ENCODE measurements at regions not wholly inside any gene's neighbourhood (a gene's known extent, or its start where the extent isn't known, plus 50 kb on each side); places are given as distances from the start of the nearest gene placed in this dataset.

GRCh38 chr16:47026947-47027346, 53.5 kb upstream of the DNAJA2 start:
- Histone ChIP-seq H3K18ac (ENCODE audit: low read depth in 1 of 2, low read length in 2 of 2) (no peak overlapping the region), H3K36me3 (ENCODE audit: control insufficient read depth in 1 of 2, insufficient read depth in 2 of 2, low read depth in 1 of 2, low read length in 2 of 2) (no peaks in the 10 kb centered on the region), H3K27ac (ENCODE audit: low read length, poor library complexity, severe bottlenecking) (no peak overlapping the region), H3K4me2 (ENCODE audit: low read length, poor library complexity, severe bottlenecking) (no peak overlapping the region), H3K79me1 (replicated peaks; ENCODE audit: low read length, poor library complexity, severe bottlenecking) (no peaks in the 10 kb centered on the region), H2BK5ac (ENCODE audit: low read depth, low read length, poor library complexity, severe bottlenecking) (no peak overlapping the region), H2BK15ac (ENCODE audit: low read depth, poor library complexity, severe bottlenecking) (no peak overlapping the region), H2AK5ac (ENCODE audit: low read length, severe bottlenecking) (no peak overlapping the region), H4K8ac (ENCODE audit: low read length) (no peak overlapping the region), H3K9ac (ENCODE audit: low read length) (no peak overlapping the region), H3K9me3 (ENCODE audit: control insufficient read depth, low read length) (no peaks in the 10 kb centered on the region), H3K4me1 (ENCODE audit: control insufficient read depth, insufficient read depth, low read depth, low read length) (no peaks in the 10 kb centered on the region), H3K14ac (ENCODE audit: low read length in 2 of 2) (no peak overlapping the region), H4K91ac (ENCODE audit: low read length) (no peak overlapping the region), H2AFZ (ENCODE audit: low read depth, low read length) (no peak overlapping the region), H3K27me3 (ENCODE audit: control insufficient read depth in 1 of 2, insufficient read depth in 1 of 2, low read length in 2 of 2) (peaks cover 0 to 2% of the 10 kb centered on the region in 2 experiments), H3K23ac (ENCODE audit: low read length in 2 of 2) (no peak overlapping the region), H3K4me3 (ENCODE audit: insufficient read depth in 1 of 2, low read depth in 1 of 2, low read length in 2 of 2) (no peak overlapping the region), H3K4ac (ENCODE audit: low read depth in 1 of 2, low read length in 2 of 2) (no peak overlapping the region), H2BK12ac (ENCODE audit: low read length in 2 of 2) (no peak overlapping the region), H2BK120ac (ENCODE audit: low read depth, low read length) (no peak overlapping the region)
- no peak for DNase-seq
- 89% methylated on average over 3 of the region's 3 CpGs for WGBS

- H2AFZ ChIP-seq (ENCODE audit: low read depth, low read length): no peak overlapping the region
- no peak overlapping the region for H3K27ac ChIP-seq (ENCODE audit: low read length, poor library complexity, severe bottlenecking)
- no peak overlapping the region for H3K4me2 ChIP-seq (ENCODE audit: low read length, poor library complexity, severe bottlenecking)
- no peak overlapping the region for H3K9ac ChIP-seq (ENCODE audit: low read length)
- H2AK5ac ChIP-seq (ENCODE audit: low read length, severe bottlenecking): no peak overlapping the region
- no peaks in the 10 kb centered on the region for H3K79me1 ChIP-seq (replicated peaks; ENCODE audit: low read length, poor library complexity, severe bottlenecking)
- no peaks in the 10 kb centered on the region for H3K36me3 ChIP-seq (ENCODE audit: control insufficient read depth in 1 of 2, insufficient read depth in 2 of 2, low read depth in 1 of 2, low read length in 2 of 2)
- 82% methylated on average over 7 of the region's 7 CpGs for WGBS
- H3K23ac ChIP-seq (ENCODE audit: low read length in 2 of 2): no peak overlapping the region
- peaks cover 0 to 2% of the 10 kb centered on the region in 2 experiments for H3K27me3 ChIP-seq (ENCODE audit: control insufficient read depth in 1 of 2, insufficient read depth in 1 of 2, low read length in 2 of 2)
- no peak overlapping the region for H4K8ac ChIP-seq (ENCODE audit: low read length)
- no peak overlapping the region for H3K14ac ChIP-seq (ENCODE audit: low read length in 2 of 2)
- H3K18ac ChIP-seq (ENCODE audit: low read depth in 1 of 2, low read length in 2 of 2): no peak overlapping the region
- no peak overlapping the region for H2BK12ac ChIP-seq (ENCODE audit: low read length in 2 of 2)
- H2BK5ac ChIP-seq (ENCODE audit: low read depth, low read length, poor library complexity, severe bottlenecking): no peak overlapping the region
- no peak overlapping the region for H2BK15ac ChIP-seq (ENCODE audit: low read depth, poor library complexity, severe bottlenecking)
- no peak for DNase-seq
- H3K9me3 ChIP-seq (ENCODE audit: control insufficient read depth, low read length): no peaks in the 10 kb centered on the region
- H2BK120ac ChIP-seq (ENCODE audit: low read depth, low read length): no peak overlapping the region
- no peak overlapping the region for H4K91ac ChIP-seq (ENCODE audit: low read length)
- H3K4ac ChIP-seq (ENCODE audit: low read depth in 1 of 2, low read length in 2 of 2): no peak overlapping the region
- no peak overlapping the region for H3K4me3 ChIP-seq (ENCODE audit: insufficient read depth in 1 of 2, low read depth in 1 of 2, low read length in 2 of 2)
- H3K4me1 ChIP-seq (ENCODE audit: control insufficient read depth, insufficient read depth, low read depth, low read length): no peaks in the 10 kb centered on the region
Observed at GRCh38 chr16:47026492-47026891, 53.0 kb upstream of the DNAJA2 start.

GRCh38 chr16:47025641-47026040, 52.2 kb upstream of the DNAJA2 start:
- Histone ChIP-seq H3K18ac (ENCODE audit: low read depth in 1 of 2, low read length in 2 of 2) (no peak overlapping the region), H2AK5ac (ENCODE audit: low read length, severe bottlenecking) (no peak overlapping the region), H2BK12ac (ENCODE audit: low read length in 2 of 2) (no peak overlapping the region), H4K8ac (ENCODE audit: low read length) (no peak overlapping the region), H3K36me3 (ENCODE audit: control insufficient read depth in 1 of 2, insufficient read depth in 2 of 2, low read depth in 1 of 2, low read length in 2 of 2) (no peaks in the 10 kb centered on the region), H3K79me1 (replicated peaks; ENCODE audit: low read length, poor library complexity, severe bottlenecking) (no peaks in the 10 kb centered on the region), H3K9me3 (ENCODE audit: control insufficient read depth, low read length) (no peaks in the 10 kb centered on the region), H2BK15ac (ENCODE audit: low read depth, poor library complexity, severe bottlenecking) (no peak overlapping the region), H3K4ac (ENCODE audit: low read depth in 1 of 2, low read length in 2 of 2) (no peak overlapping the region), H4K91ac (ENCODE audit: low read length) (no peak overlapping the region), H3K9ac (ENCODE audit: low read length) (no peak overlapping the region), H3K23ac (ENCODE audit: low read length in 2 of 2) (no peak overlapping the region), H3K4me1 (ENCODE audit: control insufficient read depth, insufficient read depth, low read depth, low read length) (no peaks in the 10 kb centered on the region), H2BK120ac (ENCODE audit: low read depth, low read length) (no peak overlapping the region), H3K4me2 (ENCODE audit: low read length, poor library complexity, severe bottlenecking) (no peak overlapping the region), H3K27me3 (ENCODE audit: control insufficient read depth in 1 of 2, insufficient read depth in 1 of 2, low read length in 2 of 2) (peaks cover 0 to 2% of the 10 kb centered on the region in 2 experiments), H2AFZ (ENCODE audit: low read depth, low read length) (no peak overlapping the region), H3K4me3 (ENCODE audit: insufficient read depth in 1 of 2, low read depth in 1 of 2, low read length in 2 of 2) (no peak overlapping the region), H3K14ac (ENCODE audit: low read length in 2 of 2) (peak overlapping the region in 1 of 2 experiments; percentile 29), H3K27ac (ENCODE audit: low read length, poor library complexity, severe bottlenecking) (no peak overlapping the region), H2BK5ac (ENCODE audit: low read depth, low read length, poor library complexity, severe bottlenecking) (no peak overlapping the region)
- DNase-seq: no peak
- 94% methylated on average over 20 of the region's 20 CpGs for WGBS
